ENCODE measurements at regions not wholly inside any gene's neighbourhood (a gene's known extent, or its start where the extent isn't known, plus 50 kb on each side); places are given as distances from the start of the nearest gene placed in this dataset.
"Not testable (repeated sequence)": the region's sequence is repeated elsewhere in the genome, so short reads cannot be mapped to it uniquely, and the experiment has no call there.

DNA sequence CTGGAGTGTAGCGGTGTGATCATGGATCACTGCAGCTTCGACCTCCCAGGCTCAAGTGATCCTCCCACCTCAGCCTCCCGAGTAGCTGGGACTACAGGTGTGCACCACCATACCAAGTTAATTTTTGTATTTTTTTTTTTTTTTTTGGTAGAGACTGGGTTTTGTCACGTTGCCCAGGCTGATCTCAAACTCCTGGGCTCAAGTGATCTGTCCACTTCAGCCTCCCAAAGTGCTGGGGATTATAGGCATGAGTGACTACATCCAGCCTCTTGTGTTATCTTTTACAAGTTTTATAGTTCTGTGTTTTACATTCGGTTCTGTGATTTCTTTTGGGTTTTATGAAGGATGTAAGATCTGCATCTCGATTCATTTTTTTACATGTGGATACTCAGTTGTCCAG is 52.0 kb upstream of the KCNK2 start:
- CTCF ChIA-PET; DNase-seq; H3K4me3 Mint-ChIP-seq; H3K9me3 Mint-ChIP-seq; H3K4me1 Mint-ChIP-seq; H3K36me3 Mint-ChIP-seq (ENCODE audit: low read depth); H3K27me3 Mint-ChIP-seq; H3K27ac Mint-ChIP-seq; POLR2A ChIA-PET: not testable (repeated sequence)

- Mint-ChIP-seq H3K27me3 (no peaks in the 10 kb centered on the region), H3K9me3 (no peaks in the 10 kb centered on the region), H3K4me1 (no peaks in the 10 kb centered on the region), H3K4me3 (no peak overlapping the region), H3K36me3 (ENCODE audit: low read depth) (no peaks in the 10 kb centered on the region), H3K27ac (no peak overlapping the region)
- ChIA-PET CTCF (no interaction called here), POLR2A (no interaction called here)
- no peak for DNase-seq
These were observed 51.1 kb upstream of the KCNK2 start for GRCh38 chr1:215031392-215031791.

Data from activated CD4-positive, alpha-beta T cell treated with anti-CD3 and anti-CD28 coated beads, Interleukin-2, amount 10 ng/mL, durations not matched to agents 7 days and 5 days (primary cell).